ENCODE measurements at regions not wholly inside any gene's neighbourhood (a gene's known extent, or its start where the extent isn't known, plus 50 kb on each side); places are given as distances from the start of the nearest gene placed in this dataset.
"Not testable (repeated sequence)": the region's sequence is repeated elsewhere in the genome, so short reads cannot be mapped to it uniquely, and the experiment has no call there.

GRCh38 chr1:149366402-149366801 lies 108.4 kb upstream of the NBPF19 start:
- DNase-seq, result peak; percentile 0

GRCh38 chr1:149367472-149368044 lies 107.3 kb upstream of the NBPF19 start:
- peak in 1 of 2 donors; percentile 5 for DNase-seq

GRCh38 chr1:149368337-149368736 lies 106.5 kb upstream of the NBPF19 start:
- DNase-seq, result not testable (repeated sequence)

- DNase-seq, result not testable (repeated sequence)
These were observed 105.8 kb upstream of the NBPF19 start for GRCh38 chr1:149369081-149369480.

GRCh38 chr1:149371955-149372354 lies 102.9 kb upstream of the NBPF19 start:
- not testable (repeated sequence) for DNase-seq

- not testable (repeated sequence) for DNase-seq
These were observed 96.4 kb upstream of the NBPF19 start for GRCh38 chr1:149378462-149378861.

- DNase-seq, result peak; percentile 23 to 42
These were observed 84.5 kb upstream of the NBPF19 start for GRCh38 chr1:149390173-149390926.

- DNase-seq, result not testable (repeated sequence)
These were observed 83.9 kb upstream of the NBPF19 start for GRCh38 chr1:149390931-149391330.

GRCh38 chr1:149395802-149396201 lies 79.0 kb upstream of the NBPF19 start:
- not testable (repeated sequence) for DNase-seq

GRCh38 chr1:149398527-149398926 lies 76.3 kb upstream of the NBPF19 start:
- not testable (repeated sequence) for DNase-seq

- peak; percentile 7 to 26 for DNase-seq
These were observed 66.4 kb upstream of the NBPF19 start for GRCh38 chr1:149408404-149408803.

GRCh38 chr1:149415373-149415772 lies 59.5 kb upstream of the NBPF19 start:
- not testable (repeated sequence) for DNase-seq

GRCh38 chr1:149418782-149419181 lies 56.1 kb upstream of the NBPF19 start:
- DNase-seq, result not testable (repeated sequence)

- not testable (repeated sequence) for DNase-seq
These were observed 51.7 kb upstream of the NBPF19 start for GRCh38 chr1:149423122-149423521.

Measured in inflammatory macrophage treated with lipopolysaccharide for 1 hour (primary cell).